HepG2 (cell line): ENCODE measurements at regions not wholly inside any gene's neighbourhood (a gene's known extent, or its start where the extent isn't known, plus 50 kb on each side); places are given as distances from the start of the nearest gene placed in this dataset.

Experiments
- ATAC-seq: fragments of 200-7000 bp; cut with Tn5 transposase; 3 replicates; pipeline ENCODE4 v1.9.1; 2020; ENCODE audit warnings: mild to moderate bottlenecking, moderate library complexity
- BruUV-seq: library from RNA; stranded (reverse); fragments of 400-500 nt; replicated peaks from 2 replicates; lab custom pipeline; 2021; lab: Mats Ljungman, UMichigan
- CTCF ChIA-PET: fragments of 300-600 bp; formaldehyde crosslinking; extraction: SDS; loops from one replicate; lab custom pipeline; 2021; ENCODE audit warnings: low total read pairs, inconsistent platforms, low intra/inter-chr PET ratio; lab: Yijun Ruan, JAX
- POLR2A ChIA-PET: fragments of 350-600 bp; sonication (Branson Sonifier 250); formaldehyde crosslinking; loops from one replicate; lab custom pipeline; 2020; ENCODE audit warnings: antibody characterized with exemption, inconsistent platforms; lab: Yijun Ruan, JAX
- DNase-seq: peaks from one replicate; pipeline ENCODE4 v3.0.0-alpha.2; 2015; ENCODE audit warnings: low spot score
- FAIRE-seq: peaks from 3 replicates; lab custom pipeline; 2011; peaks lifted over from hg19 to GRCh38; lab: Jason Lieb, UNC
- H2AFZ ChIP-seq: one replicate; pipeline ENCODE4 v1.6.1; 2011; ENCODE audit warnings: low read length, inconsistent platforms
- H3K27ac ChIP-seq: fragments of 300-600 bp; 3 replicates; pipeline ENCODE4 v1.8.0; 2011; ENCODE audit warnings: mixed run types, mild to moderate bottlenecking, mixed read lengths, low read length, inconsistent platforms; ENCODE audit not compliant: insufficient read depth; ENCODE audit errors: extremely low read length
- H3K27me3 ChIP-seq, 2 experiments: fragments of 200-600 bp in 1 of 2; 2 replicates in 1 of 2; 3 replicates in 1 of 2; pipeline versions ENCODE4 v1.6.0 to v1.8.0; 2011; ENCODE audit warnings: low read length in 2 of 2, mild to moderate bottlenecking in 2 of 2, moderate library complexity in 2 of 2, inconsistent platforms in 1 of 2; ENCODE audit not compliant: insufficient read depth in 2 of 2, control insufficient read depth in 1 of 2
- H3K36me3 ChIP-seq, 2 experiments: fragments of 200-600 bp in 1 of 2; replicated peaks in 1 of 2; 2 replicates in 1 of 2; 3 replicates in 1 of 2; pipeline versions ENCODE4 v1.5.1 to v1.8.0; 2011; ENCODE audit warnings: low read length in 2 of 2, inconsistent platforms in 1 of 2; ENCODE audit not compliant: insufficient read depth in 2 of 2, control insufficient read depth in 1 of 2
- H3K4me1 ChIP-seq: 2 replicates; pipeline ENCODE4 v1.5.1; 2012; ENCODE audit warnings: low read length, inconsistent platforms; ENCODE audit not compliant: insufficient read depth
- H3K4me2 ChIP-seq: 2 replicates; pipeline ENCODE4 v1.6.0; 2011; ENCODE audit warnings: low read depth, low read length, inconsistent platforms
- H3K4me3 ChIP-seq, 3 experiments: fragments of 200-600 bp in 1 of 3; sonication (generic), shearing (Covaris generic) in 1 of 3; replicated peaks in 1 of 3; 2 replicates each; pipeline ENCODE4 v1.5.1; 2011 to 2016; ENCODE audit warnings: low read length in 3 of 3, inconsistent platforms in 2 of 3, low read depth in 2 of 3, mild to moderate bottlenecking in 2 of 3, control low read depth in 1 of 3, mixed read lengths in 1 of 3; ENCODE audit not compliant: insufficient read depth in 1 of 3
- H3K79me2 ChIP-seq: one replicate; pipeline ENCODE4 v1.6.1; 2011; ENCODE audit warnings: low read length, inconsistent platforms; ENCODE audit not compliant: insufficient read depth
- H3K9ac ChIP-seq: 2 replicates; pipeline ENCODE4 v1.6.0; 2011; ENCODE audit warnings: mild to moderate bottlenecking, low read depth, low read length, inconsistent platforms; ENCODE audit not compliant: insufficient read depth
- H3K9me3 ChIP-seq: 2 replicates; pipeline ENCODE4 v1.5.1; 2012; ENCODE audit warnings: mild to moderate bottlenecking, low read length
- H4K20me1 ChIP-seq: 2 replicates; pipeline ENCODE4 v1.6.0; 2011; ENCODE audit warnings: inconsistent platforms, mild to moderate bottlenecking, low read length, moderate library complexity; ENCODE audit not compliant: insufficient read depth
- DMAP1 ChIP-seq: IDR thresholded peaks from 2 replicates; pipeline ENCODE4 v1.6.1; 2016
- FOSL2 ChIP-seq: sonication (generic); formaldehyde crosslinking; IDR thresholded peaks from 2 replicates; pipeline ENCODE4 v1.4.0; 2020; ENCODE audit warnings: missing genetic modification reagents
- KAT7 ChIP-seq: IDR thresholded peaks from 2 replicates; pipeline ENCODE4 v1.6.1; 2018; ENCODE audit warnings: borderline replicate concordance, missing compliant biosample characterization
- KMT2B ChIP-seq: IDR thresholded peaks from 2 replicates; pipeline ENCODE4 v1.6.1; 2016; ENCODE audit warnings: missing genetic modification reagents, missing compliant biosample characterization
- NFE2L1 ChIP-seq: sonication (generic); formaldehyde crosslinking; IDR thresholded peaks from 2 replicates; pipeline ENCODE4 v1.4.0; 2020; ENCODE audit warnings: missing genetic modification reagents, mild to moderate bottlenecking, borderline replicate concordance
- ZMYM2 ChIP-seq: sonication (generic); formaldehyde crosslinking; IDR thresholded peaks from 2 replicates; pipeline ENCODE4 v1.8.0; 2022; ENCODE audit warnings: mild to moderate bottlenecking, missing genetic modification reagents
- ZNF331 ChIP-seq: sonication (generic); formaldehyde crosslinking; IDR thresholded peaks from 2 replicates; pipeline ENCODE4 v1.4.0; 2020; ENCODE audit warnings: missing genetic modification reagents
- ZSCAN31 ChIP-seq: sonication (generic); formaldehyde crosslinking; IDR thresholded peaks from 2 replicates; pipeline ENCODE4 v1.5.0; 2020; ENCODE audit warnings: low read depth, mild to moderate bottlenecking, missing genetic modification reagents
- WGBS: methylation state at CpG from one replicate; pipeline ENCODE4 v1.1.6; 2017; ENCODE audit warnings: low lambda C conversion rate; 5-methylcytosine and 5-hydroxymethylcytosine counted together
- in situ Hi-C: cut with HindIII; loops from 2 replicates; pipeline ENCODE4 v1.10.0; 2017; ENCODE audit warnings: low pct_unique_long_range_greater_than_20kb; ENCODE audit not compliant: extremely low pct_ligation_motif_present
- intact Hi-C: fragments of 100-400 bp; cut with micrococcal nuclease; formaldehyde crosslinking; loops from one replicate; pipeline ENCODE4 v1.10.0; 2022; ENCODE audit not compliant: unreplicated experiment
- TF ChIP-seq, protein P1 (sequence below): sonication (generic); formaldehyde crosslinking; IDR thresholded peaks from 2 replicates; pipeline ENCODE4 v1.5.1; 2020; ENCODE audit warnings: missing genetic modification reagents, mild to moderate bottlenecking, borderline replicate concordance
- TF ChIP-seq, protein P2 (sequence below): sonication (generic); formaldehyde crosslinking; IDR thresholded peaks from 2 replicates; pipeline ENCODE4 v1.4.0; 2020; ENCODE audit warnings: missing genetic modification reagents, mild to moderate bottlenecking, borderline replicate concordance
- TF ChIP-seq, protein P3 (sequence below), 2 experiments: sonication (generic) in 1 of 2; formaldehyde crosslinking in 1 of 2; IDR thresholded peaks; 2 replicates each; pipeline versions ENCODE4 v1.6.1 to v1.9.0; 2014 to 2022; ENCODE audit warnings: antibody characterized with exemption in 1 of 2, borderline replicate concordance in 1 of 2, inconsistent platforms in 1 of 2, low read depth in 1 of 2, missing genetic modification reagents in 1 of 2
- TF ChIP-seq, protein P4 (sequence below): sonication (generic); formaldehyde crosslinking; IDR thresholded peaks from 2 replicates; pipeline ENCODE4 v1.4.0; 2020; ENCODE audit warnings: mild to moderate bottlenecking, missing genetic modification reagents

DNA sequence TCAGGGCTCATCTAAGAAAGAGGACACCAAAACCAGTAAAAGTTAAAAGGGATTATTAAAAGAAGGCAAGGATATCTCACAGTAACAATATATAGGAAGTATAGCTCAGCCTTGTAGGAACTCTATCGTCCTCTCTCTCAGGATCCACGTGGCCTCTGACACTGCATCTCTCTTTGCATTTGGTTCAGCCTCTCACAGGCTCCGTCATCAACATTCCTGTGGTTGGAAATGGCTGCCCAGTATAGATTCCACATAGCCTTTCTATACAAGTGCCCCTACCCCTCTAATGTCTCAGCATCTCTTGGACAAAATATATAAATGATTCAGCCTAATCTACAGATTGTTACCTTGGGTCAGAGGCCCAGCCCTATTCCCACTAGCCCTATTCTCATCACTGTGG, 101.3 kb upstream of the DBX1 start:
- POLR2A ChIA-PET: no interaction called here
- no peak for ATAC-seq
- H3K27me3 ChIP-seq: no peaks in the 10 kb centered on the region; a peak in 1 of 5 replicates

More for the DNA sequence above, 101.3 kb upstream of the DBX1 start:
- Histone ChIP-seq H3K9me3 (no peaks in the 10 kb centered on the region), H3K36me3 (no peaks in the 10 kb centered on the region), H3K4me2 (no peak overlapping the region), H3K4me1 (no peaks in the 10 kb centered on the region), H3K9ac (no peak overlapping the region), H3K4me3 (no peak overlapping the region), H2AFZ (no peak overlapping the region), H3K27ac (no peak overlapping the region), H3K79me2 (no peaks in the 10 kb centered on the region), H4K20me1 (no peaks in the 10 kb centered on the region)
- in situ Hi-C loops: no loop called here
- FAIRE-seq: no peak
- WGBS: 9% methylated on average over 3 of the region's 3 CpGs
- no peak for TF ChIP-seq ZNF331 (CRISPR knock-in tag)
- TF ChIP-seq, protein P1, sequence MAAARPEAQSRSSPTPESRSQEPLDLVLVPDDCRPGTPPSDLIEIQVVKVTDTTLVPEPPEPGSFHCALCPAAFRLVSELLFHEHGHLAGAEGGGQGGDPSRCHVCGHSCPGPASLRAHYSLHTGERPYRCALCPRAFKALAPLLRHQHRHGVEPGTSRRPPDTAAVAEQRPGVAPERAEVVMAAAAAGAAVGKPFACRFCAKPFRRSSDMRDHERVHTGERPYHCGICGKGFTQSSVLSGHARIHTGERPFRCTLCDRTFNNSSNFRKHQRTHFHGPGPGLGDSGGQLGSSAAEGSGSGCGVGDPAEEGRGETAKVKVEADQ (CRISPR knock-in tag): no peak
- TF ChIP-seq, protein P2, sequence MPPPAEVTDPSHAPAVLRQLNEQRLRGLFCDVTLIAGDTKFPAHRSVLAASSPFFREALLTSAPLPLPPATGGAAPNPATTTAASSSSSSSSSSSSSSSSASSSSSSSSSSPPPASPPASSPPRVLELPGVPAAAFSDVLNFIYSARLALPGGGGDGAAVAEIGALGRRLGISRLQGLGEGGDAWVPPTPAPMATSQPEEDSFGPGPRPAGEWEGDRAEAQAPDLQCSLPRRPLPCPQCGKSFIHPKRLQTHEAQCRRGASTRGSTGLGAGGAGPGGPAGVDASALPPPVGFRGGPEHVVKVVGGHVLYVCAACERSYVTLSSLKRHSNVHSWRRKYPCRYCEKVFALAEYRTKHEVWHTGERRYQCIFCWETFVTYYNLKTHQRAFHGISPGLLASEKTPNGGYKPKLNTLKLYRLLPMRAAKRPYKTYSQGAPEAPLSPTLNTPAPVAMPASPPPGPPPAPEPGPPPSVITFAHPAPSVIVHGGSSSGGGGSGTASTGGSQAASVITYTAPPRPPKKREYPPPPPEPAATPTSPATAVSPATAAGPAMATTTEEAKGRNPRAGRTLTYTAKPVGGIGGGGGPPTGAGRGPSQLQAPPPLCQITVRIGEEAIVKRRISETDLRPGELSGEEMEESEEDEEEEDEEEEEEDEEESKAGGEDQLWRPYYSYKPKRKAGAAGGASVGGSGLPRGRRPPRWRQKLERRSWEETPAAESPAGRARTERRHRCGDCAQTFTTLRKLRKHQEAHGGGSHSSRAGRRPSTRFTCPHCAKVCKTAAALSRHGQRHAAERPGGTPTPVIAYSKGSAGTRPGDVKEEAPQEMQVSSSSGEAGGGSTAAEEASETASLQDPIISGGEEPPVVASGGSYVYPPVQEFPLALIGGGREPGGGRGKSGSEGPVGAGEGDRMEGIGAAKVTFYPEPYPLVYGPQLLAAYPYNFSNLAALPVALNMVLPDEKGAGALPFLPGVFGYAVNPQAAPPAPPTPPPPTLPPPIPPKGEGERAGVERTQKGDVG (CRISPR knock-in tag): no peak
- TF ChIP-seq NFE2L1 (CRISPR knock-in tag): no peak
- no peak for TF ChIP-seq FOSL2 (CRISPR knock-in tag)
- no peak for TF ChIP-seq ZMYM2 (CRISPR knock-in tag)
- TF ChIP-seq DMAP1 (CRISPR knock-in tag): no peak
- no peak for TF ChIP-seq KAT7 (CRISPR knock-in tag)
- no peak for TF ChIP-seq KMT2B (CRISPR knock-in tag)
- TF ChIP-seq, protein P3, sequence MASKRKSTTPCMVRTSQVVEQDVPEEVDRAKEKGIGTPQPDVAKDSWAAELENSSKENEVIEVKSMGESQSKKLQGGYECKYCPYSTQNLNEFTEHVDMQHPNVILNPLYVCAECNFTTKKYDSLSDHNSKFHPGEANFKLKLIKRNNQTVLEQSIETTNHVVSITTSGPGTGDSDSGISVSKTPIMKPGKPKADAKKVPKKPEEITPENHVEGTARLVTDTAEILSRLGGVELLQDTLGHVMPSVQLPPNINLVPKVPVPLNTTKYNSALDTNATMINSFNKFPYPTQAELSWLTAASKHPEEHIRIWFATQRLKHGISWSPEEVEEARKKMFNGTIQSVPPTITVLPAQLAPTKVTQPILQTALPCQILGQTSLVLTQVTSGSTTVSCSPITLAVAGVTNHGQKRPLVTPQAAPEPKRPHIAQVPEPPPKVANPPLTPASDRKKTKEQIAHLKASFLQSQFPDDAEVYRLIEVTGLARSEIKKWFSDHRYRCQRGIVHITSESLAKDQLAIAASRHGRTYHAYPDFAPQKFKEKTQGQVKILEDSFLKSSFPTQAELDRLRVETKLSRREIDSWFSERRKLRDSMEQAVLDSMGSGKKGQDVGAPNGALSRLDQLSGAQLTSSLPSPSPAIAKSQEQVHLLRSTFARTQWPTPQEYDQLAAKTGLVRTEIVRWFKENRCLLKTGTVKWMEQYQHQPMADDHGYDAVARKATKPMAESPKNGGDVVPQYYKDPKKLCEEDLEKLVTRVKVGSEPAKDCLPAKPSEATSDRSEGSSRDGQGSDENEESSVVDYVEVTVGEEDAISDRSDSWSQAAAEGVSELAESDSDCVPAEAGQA (IDR thresholded peaks at IDR 0.05; ENCODE audit: low read depth): no peak
- TF ChIP-seq, protein P3 (CRISPR knock-in tag; IDR thresholded peaks at IDR 0.05; ENCODE audit: borderline replicate concordance): no peak
- TF ChIP-seq, protein P4, sequence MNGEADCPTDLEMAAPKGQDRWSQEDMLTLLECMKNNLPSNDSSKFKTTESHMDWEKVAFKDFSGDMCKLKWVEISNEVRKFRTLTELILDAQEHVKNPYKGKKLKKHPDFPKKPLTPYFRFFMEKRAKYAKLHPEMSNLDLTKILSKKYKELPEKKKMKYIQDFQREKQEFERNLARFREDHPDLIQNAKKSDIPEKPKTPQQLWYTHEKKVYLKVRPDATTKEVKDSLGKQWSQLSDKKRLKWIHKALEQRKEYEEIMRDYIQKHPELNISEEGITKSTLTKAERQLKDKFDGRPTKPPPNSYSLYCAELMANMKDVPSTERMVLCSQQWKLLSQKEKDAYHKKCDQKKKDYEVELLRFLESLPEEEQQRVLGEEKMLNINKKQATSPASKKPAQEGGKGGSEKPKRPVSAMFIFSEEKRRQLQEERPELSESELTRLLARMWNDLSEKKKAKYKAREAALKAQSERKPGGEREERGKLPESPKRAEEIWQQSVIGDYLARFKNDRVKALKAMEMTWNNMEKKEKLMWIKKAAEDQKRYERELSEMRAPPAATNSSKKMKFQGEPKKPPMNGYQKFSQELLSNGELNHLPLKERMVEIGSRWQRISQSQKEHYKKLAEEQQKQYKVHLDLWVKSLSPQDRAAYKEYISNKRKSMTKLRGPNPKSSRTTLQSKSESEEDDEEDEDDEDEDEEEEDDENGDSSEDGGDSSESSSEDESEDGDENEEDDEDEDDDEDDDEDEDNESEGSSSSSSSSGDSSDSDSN (CRISPR knock-in tag): no peak
- TF ChIP-seq ZSCAN31: no peak
- DNase-seq: no peak
- intact Hi-C loops: no loop called here
- no TSS peak for BruUV-seq
- CTCF ChIA-PET: no interaction called here
